ENCODE measurements at regions not wholly inside any gene's neighbourhood (a gene's known extent, or its start where the extent isn't known, plus 50 kb on each side); places are given as distances from the start of the nearest gene placed in this dataset.

DNA sequence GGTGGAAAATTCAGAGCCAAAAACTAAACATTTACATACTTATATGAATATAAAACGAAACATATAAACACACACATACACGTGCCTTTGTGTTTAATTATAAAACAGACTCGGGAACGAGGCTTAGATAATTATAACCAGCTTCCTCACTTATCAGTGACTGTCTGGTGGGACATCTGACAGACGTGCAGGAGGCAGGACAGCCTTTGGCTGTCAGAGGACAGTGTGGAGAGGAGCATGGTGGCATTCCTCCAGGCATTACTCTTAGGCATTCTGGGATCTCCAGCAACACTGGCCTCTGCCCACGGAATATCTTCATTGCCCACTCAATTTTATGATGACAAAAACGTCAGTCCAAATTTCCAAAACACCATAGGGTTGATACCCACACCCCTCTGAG lies 262.2 kb upstream of the NFE2L3 start:
- TF ChIP-seq, protein P1, sequence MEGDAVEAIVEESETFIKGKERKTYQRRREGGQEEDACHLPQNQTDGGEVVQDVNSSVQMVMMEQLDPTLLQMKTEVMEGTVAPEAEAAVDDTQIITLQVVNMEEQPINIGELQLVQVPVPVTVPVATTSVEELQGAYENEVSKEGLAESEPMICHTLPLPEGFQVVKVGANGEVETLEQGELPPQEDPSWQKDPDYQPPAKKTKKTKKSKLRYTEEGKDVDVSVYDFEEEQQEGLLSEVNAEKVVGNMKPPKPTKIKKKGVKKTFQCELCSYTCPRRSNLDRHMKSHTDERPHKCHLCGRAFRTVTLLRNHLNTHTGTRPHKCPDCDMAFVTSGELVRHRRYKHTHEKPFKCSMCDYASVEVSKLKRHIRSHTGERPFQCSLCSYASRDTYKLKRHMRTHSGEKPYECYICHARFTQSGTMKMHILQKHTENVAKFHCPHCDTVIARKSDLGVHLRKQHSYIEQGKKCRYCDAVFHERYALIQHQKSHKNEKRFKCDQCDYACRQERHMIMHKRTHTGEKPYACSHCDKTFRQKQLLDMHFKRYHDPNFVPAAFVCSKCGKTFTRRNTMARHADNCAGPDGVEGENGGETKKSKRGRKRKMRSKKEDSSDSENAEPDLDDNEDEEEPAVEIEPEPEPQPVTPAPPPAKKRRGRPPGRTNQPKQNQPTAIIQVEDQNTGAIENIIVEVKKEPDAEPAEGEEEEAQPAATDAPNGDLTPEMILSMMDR (IDR thresholded peaks at IDR 0.05; ENCODE audit: extremely low read depth in 1 of 2, insufficient read depth in 1 of 2, low read depth in 1 of 2, low read length in 2 of 2), result no peak
- TF ChIP-seq EZH2 (IDR thresholded peaks at IDR 0.05; ENCODE audit: borderline replicate concordance, low read depth, low read length, severe bottlenecking) (no peak), POLR2A (IDR thresholded peaks at IDR 0.05; ENCODE audit: low read depth, low read length) (no peak), FOS (IDR thresholded peaks at IDR 0.05; ENCODE audit: borderline replicate concordance, insufficient read depth, low read length) (no peak)
- TF ChIP-seq, protein P2, sequence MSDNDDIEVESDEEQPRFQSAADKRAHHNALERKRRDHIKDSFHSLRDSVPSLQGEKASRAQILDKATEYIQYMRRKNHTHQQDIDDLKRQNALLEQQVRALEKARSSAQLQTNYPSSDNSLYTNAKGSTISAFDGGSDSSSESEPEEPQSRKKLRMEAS (IDR thresholded peaks at IDR 0.05; ENCODE audit: insufficient read depth, insufficient read length), result no peak
